K562 (cell line): ENCODE measurements at regions not wholly inside any gene's neighbourhood (a gene's known extent, or its start where the extent isn't known, plus 50 kb on each side); places are given as distances from the start of the nearest gene placed in this dataset.

Experiments used
- ATAC-seq: fragments of 200-7000 bp; cut with Tn5 transposase; 3 replicates; pipeline ENCODE4 v1.9.1; 2020; ENCODE audit warnings: moderate library complexity
- BruUV-seq: library from RNA; stranded (reverse); fragments of 400-500 nt; replicated peaks from 2 replicates; lab custom pipeline; 2021; lab: Mats Ljungman, UMichigan
- CTCF ChIA-PET: fragments of 300-600 bp; formaldehyde crosslinking; extraction: SDS; loops from one replicate; lab custom pipeline; 2021; ENCODE audit warnings: low intra/inter-chr PET ratio; lab: Yijun Ruan, JAX
- POLR2A ChIA-PET: fragments of 300-600, 350-650 bp; sonication (Branson Sonifier 250); formaldehyde crosslinking; extraction: SDS; loops from one replicate; lab custom pipeline; 2021; ENCODE audit warnings: antibody characterized with exemption, inconsistent platforms; lab: Yijun Ruan, JAX
- DNase-seq, 4 experiments: peaks; one replicate each; pipeline versions ENCODE4 v3.0.0 to v3.0.0-alpha.2; 2011 to 2018; ENCODE audit warnings: low spot score in 3 of 4, mixed read lengths in 3 of 4; ENCODE audit errors: extremely low read depth in 1 of 4
- FAIRE-seq: peaks from 2 replicates; lab custom pipeline; 2011; peaks lifted over from hg19 to GRCh38; lab: Jason Lieb, UNC
- H2AFZ ChIP-seq: 2 replicates; pipeline ENCODE4 v1.6.0; 2011; ENCODE audit warnings: low read depth, low read length, control low read depth, inconsistent platforms
- H3K27ac ChIP-seq: fragments of 200-600 bp; 3 replicates; pipeline ENCODE4 v1.8.0; 2011; ENCODE audit warnings: low read depth, mild to moderate bottlenecking, control low read depth, inconsistent platforms, low read length, moderate library complexity, mixed read lengths; ENCODE audit errors: extremely low read depth
- H3K27me3 ChIP-seq, 2 experiments: fragments of 300-600 bp in 1 of 2; 2 replicates in 1 of 2; 3 replicates in 1 of 2; pipeline versions ENCODE4 v1.6.0 to v1.8.0; 2011; ENCODE audit warnings: inconsistent platforms in 2 of 2, low read length in 2 of 2, mild to moderate bottlenecking in 1 of 2, mixed read lengths in 1 of 2, moderate library complexity in 1 of 2; ENCODE audit not compliant: control insufficient read depth in 2 of 2, insufficient read depth in 2 of 2
- H3K36me3 ChIP-seq: fragments of 300-600 bp; 3 replicates; pipeline ENCODE4 v1.8.0; 2011; ENCODE audit warnings: mild to moderate bottlenecking, low read length, inconsistent platforms; ENCODE audit not compliant: control insufficient read depth, insufficient read depth
- H3K4me1 ChIP-seq, 2 experiments: fragments of 200-600 bp in 1 of 2; replicated peaks in 1 of 2; 2 replicates in 1 of 2; 3 replicates in 1 of 2; pipeline versions ENCODE4 v1.5.1 to v1.8.0; 2011; ENCODE audit warnings: inconsistent platforms in 2 of 2, low read length in 2 of 2, mild to moderate bottlenecking in 1 of 2, mixed read lengths in 1 of 2, moderate library complexity in 1 of 2; ENCODE audit not compliant: control insufficient read depth in 2 of 2, insufficient read depth in 2 of 2
- H3K4me2 ChIP-seq: 2 replicates; pipeline ENCODE4 v1.6.1; 2011; ENCODE audit warnings: low read length, control low read depth, inconsistent platforms, mixed read lengths; ENCODE audit not compliant: insufficient read depth
- H3K4me3 ChIP-seq: fragments of 200-600 bp; sonication (generic), shearing (Covaris generic); 2 replicates; pipeline ENCODE4 v1.5.1; 2016; ENCODE audit warnings: control low read depth, inconsistent platforms
- H3K79me2 ChIP-seq: fragments of 200-600 bp; 3 replicates; pipeline ENCODE4 v1.8.0; 2011; ENCODE audit warnings: low read length, inconsistent platforms; ENCODE audit not compliant: control insufficient read depth, insufficient read depth
- H3K9ac ChIP-seq, 2 experiments: 2 replicates each; pipeline versions ENCODE4 v1.6.0 to v1.6.1; 2011; ENCODE audit warnings: low read depth in 2 of 2, low read length in 2 of 2, control low read depth in 1 of 2, inconsistent platforms in 1 of 2, mild to moderate bottlenecking in 1 of 2, mixed read lengths in 1 of 2; ENCODE audit not compliant: insufficient read depth in 1 of 2
- H3K9me1 ChIP-seq: one replicate; pipeline ENCODE4 v1.6.0; 2011; ENCODE audit warnings: inconsistent platforms, mild to moderate bottlenecking, low read length, moderate library complexity; ENCODE audit not compliant: control insufficient read depth, insufficient read depth
- H3K9me3 ChIP-seq: replicated peaks from 2 replicates; pipeline ENCODE4 v1.5.1; 2011; ENCODE audit warnings: low read depth, low read length, inconsistent platforms; ENCODE audit not compliant: control insufficient read depth, insufficient read depth
- H4K20me1 ChIP-seq: replicated peaks from 2 replicates; pipeline ENCODE4 v1.6.1; 2011; ENCODE audit warnings: low read length, inconsistent platforms, mixed read lengths; ENCODE audit not compliant: control insufficient read depth, insufficient read depth
- ATF1 ChIP-seq, 2 experiments: fragments of 450-650 bp in 1 of 2; IDR thresholded peaks; 2 replicates each; pipeline ENCODE4 v1.6.1; 2016; ENCODE audit warnings: missing compliant biosample characterization in 1 of 2, missing genetic modification characterization in 1 of 2
- CREM ChIP-seq: IDR thresholded peaks from 2 replicates; pipeline ENCODE4 v1.6.1; 2014; ENCODE audit warnings: antibody characterized with exemption, low read depth
- DACH1 ChIP-seq: fragments of 450-650 bp; IDR thresholded peaks from 2 replicates; pipeline ENCODE4 v1.6.1; 2018; ENCODE audit not compliant: partially characterized antibody
- GTF2A2 ChIP-seq: IDR thresholded peaks from 2 replicates; pipeline ENCODE4 v1.6.1; 2016; ENCODE audit warnings: mild to moderate bottlenecking, missing genetic modification characterization, missing compliant biosample characterization
- HEY1 ChIP-seq: fragments of 250-450 bp; sonication (Bioruptor Pico); IDR thresholded peaks from 2 replicates; pipeline ENCODE4 v1.5.0; 2020; ENCODE audit warnings: mild to moderate bottlenecking, moderate library complexity, borderline replicate concordance
- HNRNPK ChIP-seq: fragments of 200-400 bp; formaldehyde crosslinking; IDR thresholded peaks from one replicate; pipeline ENCODE4 v1.6.1; 2018; ENCODE audit warnings: mild to moderate bottlenecking, low read depth, low read length; ENCODE audit not compliant: poor library complexity, severe bottlenecking
- ILK ChIP-seq: fragments of 450-650 bp; IDR thresholded peaks from 2 replicates; pipeline ENCODE4 v1.6.1; 2016; ENCODE audit warnings: missing genetic modification characterization, low read depth, mild to moderate bottlenecking, missing compliant biosample characterization, moderate library complexity, borderline replicate concordance
- KDM1A ChIP-seq, 2 experiments: fragments of 450-650 bp; IDR thresholded peaks; 2 replicates each; pipeline ENCODE4 v1.6.1; 2016; ENCODE audit warnings: mild to moderate bottlenecking in 2 of 2
- LARP7 ChIP-seq: fragments of 450-650 bp; IDR thresholded peaks from 2 replicates; pipeline ENCODE4 v1.6.1; 2016
- MEF2A ChIP-seq: IDR thresholded peaks from 2 replicates; pipeline ENCODE4 v1.6.1; 2011; ENCODE audit warnings: low read depth, mild to moderate bottlenecking, low read length, moderate library complexity; ENCODE audit not compliant: control insufficient read depth
- NCOA2 ChIP-seq, 2 experiments: fragments of 450-650 bp; IDR thresholded peaks; 2 replicates each; pipeline ENCODE4 v1.6.1; 2018; ENCODE audit warnings: mild to moderate bottlenecking in 2 of 2, moderate library complexity in 1 of 2; ENCODE audit not compliant: partially characterized antibody in 2 of 2
- ZNF507 ChIP-seq: conservative IDR thresholded peaks from 2 replicates; pipeline ENCODE4 v1.6.1; 2017; ENCODE audit warnings: missing genetic modification characterization, missing compliant biosample characterization
- ZNF589 ChIP-seq: fragments of 200-800 bp; sonication (Bioruptor generic); IDR thresholded peaks from 2 replicates; pipeline ENCODE4 v1.6.1; 2016; ENCODE audit warnings: low read depth, missing genetic modification characterization, missing compliant biosample characterization
- WGBS: fragments of 100-300 bp; shearing (Covaris generic); methylation state at CpG from one replicate; pipeline ENCODE4 v1.1.6; 2016; ENCODE audit warnings: low coverage, mixed read lengths; ENCODE audit not compliant: insufficient coverage; ENCODE audit errors: missing lambda C conversion rate; 5-methylcytosine and 5-hydroxymethylcytosine counted together
- in situ Hi-C: fragments of 300-500 bp; cut with MboI; formaldehyde crosslinking; loops from 4 replicates; pipeline ENCODE4 v1.15.0; 2018; ENCODE audit warnings: inconsistent platforms, mixed read lengths
- intact Hi-C: fragments of 100-400 bp; cut with micrococcal nuclease; formaldehyde crosslinking; loops from 2 replicates; pipeline ENCODE4 v1.14.2; 2022
- TF ChIP-seq, protein P1 (sequence below): fragments of 250-450 bp; sonication (Bioruptor Pico); IDR thresholded peaks from 2 replicates; pipeline ENCODE4 v1.4.0; 2020; ENCODE audit warnings: mild to moderate bottlenecking, moderate library complexity

DNA sequence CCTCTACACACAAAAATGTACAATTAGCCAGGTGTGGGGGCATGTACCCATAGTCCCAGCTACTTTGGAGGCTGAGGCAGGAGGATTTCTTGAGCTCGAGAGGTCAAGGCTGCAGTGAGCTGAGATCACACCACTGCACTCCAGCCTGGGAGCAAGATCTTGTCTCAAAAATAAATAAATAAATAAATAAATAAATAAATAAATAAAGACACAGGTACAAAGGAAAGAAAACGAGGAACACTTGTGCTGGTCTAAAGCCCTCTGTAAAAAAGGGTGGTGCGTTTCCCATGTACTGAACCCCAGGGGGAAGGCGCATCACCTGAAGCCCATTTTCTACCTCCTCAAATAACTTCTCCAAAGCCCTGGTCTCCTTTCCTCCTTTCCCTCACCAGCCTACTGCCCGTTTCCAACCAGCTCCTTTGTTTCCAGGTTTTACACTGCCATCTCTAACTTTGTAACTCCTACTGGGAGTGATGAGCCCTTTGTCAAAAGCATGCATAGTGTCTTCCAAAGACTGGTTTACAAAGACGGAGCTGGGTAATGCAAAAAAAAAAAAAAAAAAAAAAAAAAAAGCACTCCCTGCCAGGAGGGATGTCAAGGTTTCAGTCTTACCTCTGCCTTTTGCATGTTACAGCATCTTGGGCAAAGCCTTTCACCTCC, 81.5 kb upstream of the SOX4 start (continued):
- TF ChIP-seq GTF2A2 (tag) = no peak
- TF ChIP-seq ZNF589 (CRISPR knock-in tag) = no peak
- TF ChIP-seq HNRNPK = no peak
- no peak for TF ChIP-seq LARP7
- TF ChIP-seq DACH1 = no peak
- TF ChIP-seq MEF2A = no peak
- no peak for TF ChIP-seq ZNF507 (tag)
- no peak for TF ChIP-seq ILK (tag)
- TF ChIP-seq, protein P1, sequence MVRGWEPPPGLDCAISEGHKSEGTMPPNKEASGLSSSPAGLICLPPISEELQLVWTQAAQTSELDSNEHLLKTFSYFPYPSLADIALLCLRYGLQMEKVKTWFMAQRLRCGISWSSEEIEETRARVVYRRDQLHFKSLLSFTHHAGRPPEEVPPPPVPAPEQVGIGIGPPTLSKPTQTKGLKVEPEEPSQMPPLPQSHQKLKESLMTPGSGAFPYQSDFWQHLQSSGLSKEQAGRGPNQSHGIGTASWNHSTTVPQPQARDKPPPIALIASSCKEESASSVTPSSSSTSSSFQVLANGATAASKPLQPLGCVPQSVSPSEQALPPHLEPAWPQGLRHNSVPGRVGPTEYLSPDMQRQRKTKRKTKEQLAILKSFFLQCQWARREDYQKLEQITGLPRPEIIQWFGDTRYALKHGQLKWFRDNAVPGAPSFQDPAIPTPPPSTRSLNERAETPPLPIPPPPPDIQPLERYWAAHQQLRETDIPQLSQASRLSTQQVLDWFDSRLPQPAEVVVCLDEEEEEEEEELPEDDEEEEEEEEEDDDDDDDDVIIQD = no peak
- TF ChIP-seq HEY1 (CRISPR knock-in tag) = no peak
- TF ChIP-seq, all 486 proteins: peak for 0

DNA sequence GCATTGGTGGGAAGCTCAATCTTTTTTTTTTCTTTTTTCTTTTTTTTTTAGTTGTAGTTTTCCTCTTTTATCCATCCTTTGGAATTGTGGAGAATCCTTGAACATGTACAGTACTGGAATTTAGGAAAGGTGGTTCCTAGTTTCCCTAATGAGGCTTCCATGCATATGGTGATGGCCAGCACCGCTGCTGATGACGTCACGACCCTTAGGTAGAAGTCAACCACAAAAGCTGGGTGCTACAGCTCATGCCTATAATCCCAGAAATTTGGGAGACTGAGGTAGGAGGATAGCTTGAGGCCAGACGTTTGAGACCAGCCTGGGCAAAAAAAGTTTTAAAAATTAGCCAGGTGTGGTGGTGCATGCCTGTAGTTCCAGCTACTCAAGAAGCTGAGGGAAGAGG, 79.3 kb upstream of the SOX4 start:
- CTCF ChIA-PET = no interaction called here
- Histone ChIP-seq H3K79me2 (no peaks in the 10 kb centered on the region), H3K4me1 (no peaks in the 10 kb centered on the region), H3K27me3 (peaks cover 0 to 7% of the 10 kb centered on the region in 2 experiments; a peak in 3 of 5 replicates), H3K9me3 (no peaks in the 10 kb centered on the region), H3K36me3 (no peaks in the 10 kb centered on the region), H2AFZ (no peak overlapping the region), H3K9me1 (no peaks in the 10 kb centered on the region), H4K20me1 (no peaks in the 10 kb centered on the region), H3K4me2 (no peak overlapping the region), H3K9ac (no peak overlapping the region), H3K27ac (no peak overlapping the region), H3K4me3 (no peak overlapping the region)
- DNase-seq (no peak), FAIRE-seq (no peak), ATAC-seq (no peak)
- POLR2A ChIA-PET = interaction anchor here (0.7 kb wide), 1 partner anchor 884 kb away, joined by 4 read pairs; no protein-coding TSS in a partner anchor
- 0% methylated on average over 4 of the region's 4 CpGs for WGBS
- intact Hi-C loops (no loop called here), in situ Hi-C loops (no loop called here)
- no TSS peak for BruUV-seq
- TF ChIP-seq ATF1 (CRISPR knock-in tag; IDR thresholded peaks at IDR 0.05) (no peak; the same call in 1 of the 2 replicates), ATF1 (tag; IDR thresholded peaks at IDR 0.05) (peak; percentile 58), KDM1A (IDR thresholded peaks at IDR 0.05) (no peak), CREM (peak; percentile 15; the same call in 1 of the 2 replicates), NCOA2 (IDR thresholded peaks at IDR 0.05; ENCODE audit: partially characterized antibody in 2 of 2) (no peak)
